ENCODE measurements at regions not wholly inside any gene's neighbourhood (a gene's known extent, or its start where the extent isn't known, plus 50 kb on each side); places are given as distances from the start of the nearest gene placed in this dataset.

GRCh38 chr4:54863571-54864255 lies 206.0 kb downstream of the KIT start:
- no peak overlapping the region for H3K4me3 Mint-ChIP-seq
- WGBS, 2 experiments (ENCODE audit: insufficient coverage in 1 of 2, insufficient read length in 1 of 2), result 67 to 89% methylated on average over 1 to 3 of the region's 3 CpGs
- no peaks in the 10 kb centered on the region for H3K9me3 ChIP-seq (ENCODE audit: control insufficient read depth, low read length)
- TF ChIP-seq, protein P1, sequence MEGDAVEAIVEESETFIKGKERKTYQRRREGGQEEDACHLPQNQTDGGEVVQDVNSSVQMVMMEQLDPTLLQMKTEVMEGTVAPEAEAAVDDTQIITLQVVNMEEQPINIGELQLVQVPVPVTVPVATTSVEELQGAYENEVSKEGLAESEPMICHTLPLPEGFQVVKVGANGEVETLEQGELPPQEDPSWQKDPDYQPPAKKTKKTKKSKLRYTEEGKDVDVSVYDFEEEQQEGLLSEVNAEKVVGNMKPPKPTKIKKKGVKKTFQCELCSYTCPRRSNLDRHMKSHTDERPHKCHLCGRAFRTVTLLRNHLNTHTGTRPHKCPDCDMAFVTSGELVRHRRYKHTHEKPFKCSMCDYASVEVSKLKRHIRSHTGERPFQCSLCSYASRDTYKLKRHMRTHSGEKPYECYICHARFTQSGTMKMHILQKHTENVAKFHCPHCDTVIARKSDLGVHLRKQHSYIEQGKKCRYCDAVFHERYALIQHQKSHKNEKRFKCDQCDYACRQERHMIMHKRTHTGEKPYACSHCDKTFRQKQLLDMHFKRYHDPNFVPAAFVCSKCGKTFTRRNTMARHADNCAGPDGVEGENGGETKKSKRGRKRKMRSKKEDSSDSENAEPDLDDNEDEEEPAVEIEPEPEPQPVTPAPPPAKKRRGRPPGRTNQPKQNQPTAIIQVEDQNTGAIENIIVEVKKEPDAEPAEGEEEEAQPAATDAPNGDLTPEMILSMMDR (conservative IDR thresholded peaks at IDR 0.05), result no peak
- H3K27me3 ChIP-seq (ENCODE audit: control insufficient read depth, insufficient read depth, low read length, poor library complexity, severe bottlenecking), result no peaks in the 10 kb centered on the region
- no peaks in the 10 kb centered on the region for H3K9me3 Mint-ChIP-seq
- no peaks in the 10 kb centered on the region for H3K27me3 Mint-ChIP-seq (ENCODE audit: insufficient read depth)
- H3K27ac Mint-ChIP-seq, result no peak overlapping the region
- DNase-seq, result no peak
- no peaks in the 10 kb centered on the region for H3K36me3 ChIP-seq (ENCODE audit: control insufficient read depth, insufficient read depth, low read length)
- H3K36me3 Mint-ChIP-seq (ENCODE audit: low read depth), result no peaks in the 10 kb centered on the region
- no peak overlapping the region for H3K4me3 ChIP-seq (ENCODE audit: low read length)
- no peaks in the 10 kb centered on the region for H3K4me1 ChIP-seq (ENCODE audit: control insufficient read depth, insufficient read depth, low read length)
- no peak overlapping the region for H3K27ac ChIP-seq (ENCODE audit: low read depth, low read length)
- no peak overlapping the region for H3K9ac ChIP-seq (ENCODE audit: extremely low read depth, low read length, poor library complexity, severe bottlenecking)
- no peaks in the 10 kb centered on the region for H3K4me1 Mint-ChIP-seq

DNA sequence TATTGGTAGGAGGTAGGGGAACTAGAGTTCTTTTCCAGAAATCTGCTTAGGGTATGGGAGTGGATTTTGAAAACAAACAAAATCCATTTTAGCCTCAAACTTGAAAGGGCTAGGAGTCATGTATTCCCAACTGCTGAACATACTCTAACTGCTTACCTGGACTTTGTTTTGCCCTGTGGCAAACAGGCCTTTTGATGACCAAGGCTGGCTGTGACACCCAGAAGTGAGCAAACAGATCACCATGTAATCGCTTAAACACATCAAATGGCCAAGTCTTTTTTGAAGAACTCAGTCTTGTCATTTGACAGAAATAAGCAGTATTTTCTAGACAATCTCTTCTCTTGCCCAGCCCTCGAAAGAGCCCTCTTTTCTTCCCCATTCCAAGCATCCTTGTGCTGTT lies 203.4 kb downstream of the KIT start:
- no peaks in the 10 kb centered on the region for H3K4me1 Mint-ChIP-seq
- H3K36me3 Mint-ChIP-seq (ENCODE audit: low read depth), result no peaks in the 10 kb centered on the region
- H3K4me3 Mint-ChIP-seq, result no peak overlapping the region
- no peak overlapping the region for H3K27ac Mint-ChIP-seq
- H3K27me3 Mint-ChIP-seq (ENCODE audit: insufficient read depth), result no peaks in the 10 kb centered on the region
- Histone ChIP-seq H3K27ac (ENCODE audit: low read depth, low read length) (no peak overlapping the region), H3K4me3 (ENCODE audit: low read length) (no peak overlapping the region), H3K9ac (ENCODE audit: extremely low read depth, low read length, poor library complexity, severe bottlenecking) (no peak overlapping the region), H3K36me3 (ENCODE audit: control insufficient read depth, insufficient read depth, low read length) (no peaks in the 10 kb centered on the region), H3K4me1 (ENCODE audit: control insufficient read depth, insufficient read depth, low read length) (no peaks in the 10 kb centered on the region), H3K27me3 (ENCODE audit: control insufficient read depth, insufficient read depth, low read length, poor library complexity, severe bottlenecking) (no peaks in the 10 kb centered on the region), H3K9me3 (ENCODE audit: control insufficient read depth, low read length) (no peaks in the 10 kb centered on the region)
- no peak for DNase-seq
- TF ChIP-seq, protein P1 (conservative IDR thresholded peaks at IDR 0.05), result no peak
- WGBS, 2 experiments (ENCODE audit: insufficient coverage in 1 of 2, insufficient read length in 1 of 2), result 90 to 96% methylated on average over 2 of the region's 2 CpGs
- H3K9me3 Mint-ChIP-seq, result no peaks in the 10 kb centered on the region

GRCh38 chr4:54855191-54855854 lies 197.6 kb downstream of the KIT start:
- Mint-ChIP-seq H3K9me3 (no peaks in the 10 kb centered on the region), H3K4me1 (no peaks in the 10 kb centered on the region), H3K27me3 (ENCODE audit: insufficient read depth) (no peaks in the 10 kb centered on the region), H3K4me3 (no peak overlapping the region), H3K36me3 (ENCODE audit: low read depth) (no peaks in the 10 kb centered on the region), H3K27ac (no peak overlapping the region)
- TF ChIP-seq, protein P1 (conservative IDR thresholded peaks at IDR 0.05), result no peak
- no peaks in the 10 kb centered on the region for H3K9me3 ChIP-seq (ENCODE audit: control insufficient read depth, low read length)
- H3K27me3 ChIP-seq (ENCODE audit: control insufficient read depth, insufficient read depth, low read length, poor library complexity, severe bottlenecking), result no peaks in the 10 kb centered on the region
- WGBS, 2 experiments (ENCODE audit: insufficient coverage in 1 of 2, insufficient read length in 1 of 2), result 93 to 96% methylated on average over 9 of the region's 9 CpGs
- no peak overlapping the region for H3K4me3 ChIP-seq (ENCODE audit: low read length)
- no peak for DNase-seq
- no peaks in the 10 kb centered on the region for H3K36me3 ChIP-seq (ENCODE audit: control insufficient read depth, insufficient read depth, low read length)
- H3K9ac ChIP-seq (ENCODE audit: extremely low read depth, low read length, poor library complexity, severe bottlenecking), result no peak overlapping the region
- H3K27ac ChIP-seq (ENCODE audit: low read depth, low read length), result no peak overlapping the region
- H3K4me1 ChIP-seq (ENCODE audit: control insufficient read depth, insufficient read depth, low read length), result no peaks in the 10 kb centered on the region

Measured in endodermal cell (in vitro differentiated cells).